Fibroblast of skin of left biceps (primary cell): ENCODE measurements at regions not wholly inside any gene's neighbourhood (a gene's known extent, or its start where the extent isn't known, plus 50 kb on each side); places are given as distances from the start of the nearest gene placed in this dataset.

Experiments
- DNase-seq, 2 experiments: peaks; one replicate each; pipeline ENCODE4 v3.0.0-alpha.2; 2013; ENCODE audit warnings: low read depth in 2 of 2

DNA sequence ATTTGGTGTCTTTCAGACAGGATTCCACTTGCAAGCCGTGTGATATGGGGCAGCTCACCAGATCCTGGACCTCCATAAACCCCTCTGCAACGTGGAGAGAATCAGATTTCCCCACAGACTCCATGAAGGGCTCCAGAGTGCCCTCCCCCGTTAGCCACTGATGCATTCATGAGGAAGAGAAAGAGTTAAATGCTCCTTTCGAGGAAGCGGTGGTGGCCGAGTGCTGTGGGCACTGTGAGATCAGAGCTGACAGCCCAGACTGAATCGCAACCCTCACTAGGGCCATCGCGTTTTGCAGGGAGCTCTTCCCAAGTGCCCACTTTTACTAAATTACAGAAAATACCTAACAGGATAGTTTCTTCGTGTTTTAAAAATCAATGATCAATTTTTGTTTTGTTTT, 226.3 kb upstream of the ZNF32 start:
- no peak for DNase-seq

DNA sequence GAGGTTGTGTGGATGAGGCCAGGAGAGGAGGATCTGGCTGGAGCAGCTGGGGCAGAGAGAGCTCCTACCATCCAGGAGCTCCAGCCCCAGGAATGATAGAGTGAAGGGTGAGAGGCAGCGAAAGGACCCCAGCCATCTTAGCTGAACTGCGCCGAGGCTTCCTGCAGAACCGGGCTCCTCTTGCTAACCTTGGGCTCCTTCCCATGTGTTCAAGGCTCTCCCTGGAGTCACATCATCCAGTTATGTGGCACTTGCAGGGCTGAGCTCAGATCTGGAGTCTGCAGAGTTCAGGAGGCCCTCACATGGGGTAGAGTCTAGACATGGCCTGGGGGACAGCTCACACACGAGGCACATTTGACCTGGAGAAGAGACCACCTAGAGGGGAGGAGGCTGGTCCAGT, 225.0 kb upstream of the ZNF32 start:
- no peak for DNase-seq

- no peak for DNase-seq
These were observed 224.0 kb upstream of the ZNF32 start for GRCh38 chr10:43872644-43873043.

DNA sequence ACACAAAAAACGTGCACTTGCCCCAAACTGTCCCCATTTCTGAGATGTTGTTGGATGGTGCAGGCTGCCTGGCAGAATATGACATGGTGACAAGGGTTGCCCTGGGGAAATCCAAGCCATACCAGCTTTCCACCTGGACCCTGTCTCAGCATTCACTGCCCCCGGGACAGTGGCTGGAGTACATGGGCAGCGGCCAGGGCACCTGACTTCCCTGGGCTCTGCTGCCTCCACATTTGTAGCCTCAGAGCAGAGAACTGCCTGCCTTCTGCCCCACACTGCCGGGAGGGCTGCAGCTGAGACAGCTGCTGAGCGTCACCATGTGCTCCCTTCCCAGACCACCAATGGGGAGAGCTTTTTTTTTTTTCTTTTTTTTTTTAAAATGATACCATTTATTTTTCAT, 222.9 kb upstream of the ZNF32 start:
- DNase-seq = no peak

DNA sequence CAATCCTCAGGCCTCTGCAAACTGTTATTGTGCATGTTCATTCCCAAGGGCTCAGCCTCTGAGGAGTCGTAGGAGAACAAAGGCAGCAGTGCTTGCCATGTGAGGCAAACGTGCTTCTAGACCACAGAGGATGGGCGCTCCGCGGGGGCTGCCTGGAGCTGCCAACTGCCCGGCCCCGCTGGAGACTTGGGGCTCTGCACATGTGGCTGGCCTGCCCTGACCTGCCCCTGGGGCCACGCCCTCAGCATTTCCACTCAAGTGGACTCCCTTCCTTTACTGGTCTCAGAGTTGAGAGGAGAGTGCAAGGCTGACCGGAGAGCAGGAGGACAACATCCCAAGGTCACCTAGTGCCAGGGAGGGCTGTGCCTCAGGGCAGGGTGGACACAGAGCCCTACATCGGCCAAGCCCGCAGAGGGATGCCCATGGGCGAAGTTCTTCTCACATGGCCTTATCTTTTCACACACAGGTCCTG, 222.3 kb upstream of the ZNF32 start:
- DNase-seq = no peak

- DNase-seq = no peak
These were observed 221.1 kb upstream of the ZNF32 start for GRCh38 chr10:43869669-43870322.

- no peak for DNase-seq
These were observed 220.3 kb upstream of the ZNF32 start for GRCh38 chr10:43868952-43869351.

- DNase-seq = peak; percentile 68 to 76
These were observed 219.2 kb upstream of the ZNF32 start for GRCh38 chr10:43867667-43868565.

DNA sequence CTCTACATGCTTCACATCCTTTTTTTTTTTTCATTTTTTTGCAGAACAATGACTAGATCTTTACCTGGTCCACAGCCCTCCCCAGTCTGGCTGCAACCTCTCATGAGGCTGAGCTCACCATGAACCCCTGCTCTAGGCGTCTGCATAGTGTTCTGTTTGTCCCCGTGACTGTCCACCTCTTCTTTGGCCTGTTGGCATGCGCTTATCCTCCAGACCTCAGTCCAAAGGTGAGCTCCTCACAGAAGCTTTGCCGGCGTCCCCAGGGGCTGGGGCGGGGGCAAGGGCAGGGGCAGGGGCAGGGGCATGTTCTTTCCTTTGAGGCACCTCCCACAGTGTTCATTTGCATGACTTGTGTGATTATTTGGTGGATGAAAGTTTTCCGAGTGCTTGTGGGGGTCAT, 218.4 kb upstream of the ZNF32 start:
- no peak for DNase-seq

DNA sequence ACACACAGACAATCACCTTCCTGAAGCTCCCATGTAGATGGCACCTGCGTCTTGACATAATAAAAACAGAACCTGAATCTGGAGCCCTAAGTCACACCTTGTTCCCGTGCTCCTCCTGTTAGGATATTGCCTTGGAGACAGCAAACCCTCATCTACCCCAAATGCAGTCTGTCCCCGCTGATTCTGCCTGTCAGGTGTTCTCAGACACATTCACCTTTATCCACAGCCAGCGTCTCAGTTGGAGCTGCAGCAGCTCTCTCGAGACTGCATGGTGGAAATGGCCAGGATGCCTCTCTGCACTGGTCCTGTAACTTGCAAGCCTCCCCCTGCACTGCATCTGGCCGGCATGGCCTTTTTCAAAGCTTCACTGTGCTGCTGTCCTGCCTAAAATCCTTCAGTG, 218.0 kb upstream of the ZNF32 start:
- DNase-seq = no peak

DNA sequence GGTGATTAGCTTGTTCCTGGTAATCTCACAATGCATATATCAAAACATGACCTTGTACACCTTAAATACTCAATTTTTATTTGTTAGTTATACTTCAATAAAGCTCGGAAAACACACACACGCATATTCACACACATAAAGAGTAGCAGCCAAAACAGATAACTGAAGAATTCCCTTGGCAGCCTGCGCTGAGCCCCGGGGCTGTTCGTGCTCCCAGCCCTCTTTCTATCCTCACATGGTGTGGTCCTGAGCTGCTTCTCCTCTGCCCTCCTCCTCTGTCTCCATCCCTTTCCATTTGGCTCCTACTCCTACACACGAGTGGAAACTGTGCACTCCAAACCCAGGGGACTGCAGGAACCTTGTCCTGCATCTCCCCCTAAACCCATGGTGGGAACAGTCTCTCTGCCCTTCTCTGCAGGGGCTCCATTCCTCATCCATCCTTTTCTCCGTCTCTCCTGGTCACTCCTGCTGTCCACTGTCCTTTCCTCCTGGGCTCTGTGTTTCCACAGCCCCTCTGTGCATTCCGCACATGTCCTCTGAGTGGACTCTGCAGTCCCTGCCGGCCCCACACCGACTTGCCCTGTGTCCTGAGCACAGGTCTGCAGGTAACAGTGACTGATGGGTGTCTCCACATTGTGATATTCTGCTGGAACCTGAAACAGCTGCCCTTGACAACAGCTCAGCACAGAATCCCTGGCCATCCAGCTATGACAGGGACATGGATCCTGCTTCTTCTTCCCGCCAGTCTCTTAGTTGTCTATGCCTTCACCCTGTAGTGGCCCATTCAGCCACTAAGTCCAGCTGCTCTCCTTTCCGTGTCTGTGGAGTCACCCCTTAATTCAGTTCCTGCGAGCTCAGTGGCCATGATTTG, 216.8 kb upstream of the ZNF32 start:
- DNase-seq = no peak

DNA sequence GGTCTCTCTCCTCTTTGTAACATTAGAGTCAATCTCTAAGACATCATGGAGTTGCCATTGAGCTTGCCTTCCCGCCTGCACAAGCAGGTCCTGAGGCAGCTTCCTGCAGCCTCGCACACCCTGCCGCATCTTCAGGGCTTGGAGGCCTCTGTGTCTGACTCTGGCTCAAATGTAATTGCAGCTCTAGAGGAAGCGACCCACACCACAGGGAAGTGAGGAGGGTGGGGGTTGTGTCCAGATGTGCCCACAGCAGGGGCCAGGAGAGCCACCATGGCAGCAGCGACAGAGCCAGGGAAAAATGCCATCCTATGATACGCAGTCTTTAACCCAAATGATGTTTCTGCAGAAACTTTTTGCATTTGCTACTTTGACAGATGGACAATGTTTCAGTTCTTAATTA, 216.0 kb upstream of the ZNF32 start:
- DNase-seq = no peak

DNA sequence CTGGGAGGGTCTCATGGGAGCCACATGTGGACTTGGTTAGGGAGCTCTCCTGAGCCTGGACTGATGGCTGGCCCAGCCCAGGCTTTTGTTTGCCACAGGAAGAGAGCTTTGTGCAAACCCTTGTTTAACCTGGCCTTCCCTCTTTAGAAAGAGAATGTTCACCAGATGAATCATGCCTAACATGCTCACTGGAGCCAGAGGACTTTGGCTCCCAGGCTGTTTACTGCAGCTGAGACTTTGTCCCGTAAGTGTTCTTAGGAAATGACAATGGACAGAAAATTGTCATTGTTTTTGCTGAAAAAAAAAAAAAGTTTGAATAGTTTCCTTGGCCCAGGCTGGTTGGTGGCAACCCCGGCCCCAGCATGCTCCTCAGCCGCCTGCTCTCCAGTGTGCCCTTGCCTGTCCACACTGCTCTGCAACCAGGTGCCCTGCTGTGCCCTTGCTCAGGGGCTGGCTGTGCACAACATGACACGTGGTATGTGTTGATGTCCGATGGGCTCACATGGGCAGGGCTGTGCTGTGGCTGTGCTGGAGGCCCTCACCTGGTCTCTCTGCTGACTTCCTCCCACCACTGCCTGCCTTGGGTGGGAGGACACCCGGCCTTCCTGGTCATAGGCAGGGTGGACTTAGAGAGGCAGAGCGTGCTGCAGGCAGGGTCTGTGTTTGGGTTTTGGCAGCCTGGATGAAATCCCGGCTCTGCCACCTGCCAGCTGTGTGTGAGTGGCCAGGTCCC, 215.3 kb upstream of the ZNF32 start:
- peak in 1 of 2 experiments; percentile 53 for DNase-seq

DNA sequence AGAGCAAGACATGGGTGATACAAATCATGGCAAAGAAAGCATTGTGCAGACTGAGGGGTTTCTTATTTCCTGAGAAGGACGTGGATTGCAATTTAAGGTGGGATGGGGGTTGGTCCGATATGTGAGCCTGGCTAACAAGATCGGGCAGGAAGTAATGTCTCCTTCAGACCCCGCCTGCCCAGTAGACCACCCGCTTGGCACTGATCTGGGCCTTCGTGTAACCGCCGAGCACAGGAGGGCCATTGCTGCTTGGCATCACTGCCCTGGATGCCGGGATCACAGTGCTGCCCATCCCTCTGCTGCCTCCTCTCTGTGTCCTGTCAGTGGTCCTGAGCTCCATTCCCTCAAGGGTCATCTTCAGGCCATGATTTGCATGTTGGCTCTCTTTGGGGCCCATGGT, 214.6 kb upstream of the ZNF32 start:
- no peak for DNase-seq

GRCh38 chr10:43862756-43863155, 214.1 kb upstream of the ZNF32 start:
- no peak for DNase-seq

DNA sequence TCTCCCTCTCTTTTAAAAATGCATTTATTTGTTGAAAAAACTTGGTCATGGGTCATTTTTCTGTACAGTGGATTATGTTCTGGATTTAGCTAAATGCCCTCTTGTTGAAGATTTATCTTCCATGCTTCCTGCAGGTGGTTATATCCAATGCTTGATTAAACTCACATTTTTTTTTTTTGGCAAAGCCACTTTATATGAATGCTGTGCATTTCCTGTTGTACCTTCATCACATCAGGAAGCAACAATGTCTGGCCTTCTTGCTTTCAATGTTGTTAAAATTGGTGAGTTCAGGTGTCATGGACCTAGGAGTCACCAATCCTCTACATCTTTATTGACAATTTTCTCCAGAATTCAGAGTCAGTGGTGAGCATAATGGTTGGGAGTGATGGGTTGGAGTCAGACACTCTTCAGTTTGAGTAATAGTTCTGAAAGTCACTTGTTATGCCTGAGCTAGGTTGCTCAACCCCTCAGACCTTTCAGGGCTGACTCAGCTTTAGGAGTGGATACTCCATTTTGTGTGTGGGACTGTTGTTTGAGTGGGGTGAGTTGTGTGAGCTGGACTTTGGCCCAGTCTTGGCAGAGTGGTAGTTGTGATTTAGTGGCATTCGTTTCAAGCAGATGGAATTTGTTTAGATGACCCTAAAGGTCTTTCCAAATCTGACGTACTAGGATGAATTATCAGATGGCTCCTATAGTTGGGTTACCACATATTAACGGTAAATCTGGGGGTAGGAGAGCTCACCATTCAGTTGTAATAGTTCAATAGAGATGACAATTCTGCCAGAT, 213.5 kb upstream of the ZNF32 start:
- peak; percentile 86 to 91 for DNase-seq

- DNase-seq = no peak
These were observed 210.4 kb upstream of the ZNF32 start for GRCh38 chr10:43859016-43859525.

DNA sequence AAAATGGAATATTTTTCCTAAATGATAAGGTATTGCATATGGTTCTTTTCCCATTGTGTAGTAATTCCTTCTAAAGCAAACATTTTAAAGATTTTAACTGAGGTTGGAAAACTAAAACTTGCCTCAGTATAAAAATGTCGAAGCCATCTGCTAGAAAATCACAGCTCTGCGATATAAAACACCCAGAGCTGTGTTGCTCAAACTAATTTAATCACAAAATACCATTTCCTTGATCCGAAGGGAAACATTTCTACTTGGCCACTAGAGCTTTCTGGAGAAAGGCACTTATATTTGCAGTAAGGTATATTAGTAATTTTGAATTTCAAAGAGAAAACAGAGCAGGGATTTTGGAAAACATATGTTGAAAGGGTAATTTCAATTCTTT, 209.2 kb upstream of the ZNF32 start:
- no peak for DNase-seq

GRCh38 chr10:43857206-43857930, 208.7 kb upstream of the ZNF32 start:
- DNase-seq = peak; percentile 89 to 90

DNA sequence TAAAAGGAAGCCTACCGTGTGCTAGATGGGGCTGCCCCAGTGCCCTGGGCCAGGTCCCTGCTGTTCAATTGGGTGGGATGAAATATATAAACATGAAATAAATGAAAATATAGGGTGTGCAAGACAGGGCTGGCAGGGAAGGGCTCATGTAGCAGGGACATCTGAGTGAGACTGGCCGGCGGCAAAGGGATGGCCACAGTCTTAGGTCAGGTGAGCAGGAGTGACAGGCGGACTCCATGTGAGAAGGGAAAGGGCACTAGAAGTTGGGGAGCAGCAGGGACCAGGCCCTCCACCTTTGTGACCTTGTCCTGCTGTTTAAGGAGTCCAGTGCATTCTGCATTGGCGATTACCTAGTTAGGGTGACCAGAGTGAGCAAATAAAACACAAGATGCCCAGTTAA, 207.6 kb upstream of the ZNF32 start:
- no peak for DNase-seq
